NCI-H2081 (cell line): ENCODE measurements at regions not wholly inside any gene's neighbourhood (a gene's known extent, or its start where the extent isn't known, plus 50 kb on each side); places are given as distances from the start of the nearest gene placed in this dataset.
A peak's percentile ranks its signal among the peaks of the same experiment; 100 is the strongest.
"Not testable (repeated sequence)": the region's sequence is repeated elsewhere in the genome, so short reads cannot be mapped to it uniquely, and the experiment has no call there.

ENCODE experiments used
- DNase-seq, 2 experiments: peaks; one replicate each; lab custom pipeline; 2025; lab: John Stamatoyannopoulos, UW

DNA sequence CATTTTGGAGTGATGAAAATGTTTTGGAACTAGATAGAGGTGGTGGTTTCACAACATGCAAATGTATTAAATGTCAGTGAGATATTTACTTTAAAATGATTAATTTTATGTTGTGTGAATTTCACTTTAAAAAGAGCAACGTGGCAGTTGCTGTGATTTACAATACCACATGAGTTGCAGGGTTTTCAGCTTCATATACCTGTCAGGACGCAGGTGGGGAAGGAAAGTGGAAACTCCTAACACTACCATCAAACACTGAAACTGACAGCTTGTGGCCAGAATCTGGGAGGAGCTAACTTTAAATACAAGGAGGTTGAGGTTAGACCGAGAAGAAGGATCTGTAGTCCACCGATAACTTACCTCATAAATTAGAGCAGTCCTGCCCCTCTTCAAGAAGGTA, 168.9 kb upstream of the TMEM72 start:
- DNase-seq: no peak

DNA sequence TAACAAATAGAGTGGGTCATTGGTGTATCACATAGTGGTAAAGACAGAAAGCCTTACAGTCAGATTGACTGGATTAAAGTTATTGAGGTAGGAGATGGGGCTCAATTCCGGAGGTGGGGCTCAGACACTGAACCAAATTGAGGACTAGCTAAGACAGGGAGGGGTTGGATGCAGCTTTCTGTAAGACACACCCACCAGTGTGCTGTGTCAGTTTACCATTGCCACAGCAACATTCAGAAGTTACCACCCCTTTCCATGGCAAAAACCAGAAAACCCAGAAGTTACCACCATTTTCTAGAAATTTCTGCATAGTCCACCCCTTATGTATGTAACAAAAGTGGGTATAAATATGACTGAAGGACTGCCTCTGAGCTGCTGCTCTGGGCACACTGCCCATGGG, 167.6 kb upstream of the TMEM72 start:
- DNase-seq: no peak

DNA sequence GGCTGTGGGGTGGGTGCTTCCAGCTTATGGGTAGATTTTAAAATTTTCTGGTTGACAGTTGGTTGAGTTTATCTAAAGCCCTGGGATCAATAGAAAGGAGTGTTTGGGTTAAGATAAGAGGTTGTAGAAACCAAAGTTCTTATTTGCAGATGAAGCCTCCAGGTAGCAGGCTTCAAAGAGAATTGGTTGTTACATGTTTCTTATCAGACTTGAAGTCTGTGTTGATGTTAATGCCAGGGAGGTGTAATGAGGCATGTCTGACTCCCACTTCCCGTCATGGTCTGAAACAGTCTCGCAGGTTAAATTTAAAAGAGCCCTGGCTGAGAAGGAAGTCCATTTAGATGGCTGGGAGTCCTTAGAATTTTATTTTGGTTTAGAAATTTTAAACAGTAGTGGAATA, 165.2 kb upstream of the TMEM72 start:
- DNase-seq: no peak

DNA sequence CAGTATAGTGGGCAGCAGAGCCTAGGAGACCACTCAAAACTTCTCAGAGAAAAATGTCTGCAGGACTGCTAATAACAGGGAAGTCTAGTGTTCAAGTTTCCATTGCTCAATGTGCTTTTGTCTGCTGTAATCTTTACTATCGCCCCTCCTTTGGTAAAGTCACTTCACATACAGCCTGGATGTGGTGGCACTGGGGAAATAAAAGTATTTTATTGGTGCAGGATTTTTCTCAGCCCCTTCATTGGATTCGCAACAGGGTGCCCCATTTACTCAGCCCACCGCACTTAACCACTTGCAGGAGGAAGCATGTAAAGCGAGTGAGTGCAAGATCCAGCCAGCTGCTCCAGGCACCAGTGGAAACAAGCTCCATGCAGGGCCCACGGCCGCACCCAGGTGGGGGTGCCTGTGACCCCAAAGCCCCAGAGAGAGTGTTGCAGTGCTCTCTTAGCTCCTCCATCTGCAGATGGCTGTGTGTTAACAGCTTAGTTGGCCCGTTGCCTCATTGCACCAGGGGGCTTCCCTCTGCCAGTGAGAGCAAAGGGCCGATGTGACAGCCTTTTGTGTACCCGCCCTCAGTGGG, 163.5 kb upstream of the TMEM72 start:
- DNase-seq: no peak

- no peak for DNase-seq
Observed at GRCh38 chr10:44749151-44749550, 162.0 kb upstream of the TMEM72 start.

GRCh38 chr10:44752451-44753441, 158.4 kb upstream of the TMEM72 start:
- DNase-seq: peak in 1 of 2 experiments; percentile 0

DNA sequence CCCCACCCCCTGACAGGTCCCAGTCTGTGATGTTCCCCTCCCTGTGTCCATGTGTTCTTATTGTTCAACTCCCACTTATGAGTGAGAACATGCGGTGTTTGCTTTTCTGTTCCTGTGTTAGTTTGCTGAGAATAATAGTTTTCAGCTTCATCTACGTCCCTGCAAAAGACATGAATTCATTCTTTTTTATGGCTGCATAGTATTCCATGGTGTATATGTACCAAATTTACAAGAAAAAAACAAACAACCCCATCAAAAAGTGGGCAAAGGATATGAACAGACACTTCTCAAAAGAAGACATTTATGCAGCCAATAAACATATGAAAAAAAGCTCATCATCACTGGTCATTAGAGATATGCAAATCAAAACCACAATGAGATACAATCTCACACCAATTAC, 156.8 kb upstream of the TMEM72 start:
- DNase-seq: not testable (repeated sequence)

- DNase-seq: no peak
Observed at GRCh38 chr10:44755481-44755880, 155.7 kb upstream of the TMEM72 start.

GRCh38 chr10:44756216-44756615, 154.9 kb upstream of the TMEM72 start:
- no peak for DNase-seq

- no peak for DNase-seq
Observed at GRCh38 chr10:44757551-44758205, 153.5 kb upstream of the TMEM72 start.

DNA sequence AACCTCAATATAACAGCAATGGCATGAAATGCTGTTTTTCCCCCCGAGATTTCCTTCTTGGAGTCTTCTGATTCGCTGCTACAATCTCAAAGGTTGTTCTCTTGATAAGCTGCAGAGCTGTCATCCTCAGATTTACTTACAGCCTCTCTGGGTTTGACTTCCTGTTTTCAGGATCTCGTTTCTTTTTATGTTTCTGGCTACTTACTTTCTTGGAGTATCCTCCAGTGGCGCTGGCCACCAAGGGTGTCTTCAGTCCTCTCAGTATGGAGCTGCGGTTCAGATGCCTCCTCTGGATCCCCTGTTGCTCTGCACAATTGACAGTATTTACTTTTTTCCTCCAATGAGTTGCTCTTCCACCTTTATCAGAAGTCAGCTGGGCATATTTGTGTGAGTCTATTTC, 152.0 kb upstream of the TMEM72 start:
- no peak for DNase-seq

- no peak for DNase-seq
Observed at GRCh38 chr10:44760513-44760912, 150.6 kb upstream of the TMEM72 start.

DNA sequence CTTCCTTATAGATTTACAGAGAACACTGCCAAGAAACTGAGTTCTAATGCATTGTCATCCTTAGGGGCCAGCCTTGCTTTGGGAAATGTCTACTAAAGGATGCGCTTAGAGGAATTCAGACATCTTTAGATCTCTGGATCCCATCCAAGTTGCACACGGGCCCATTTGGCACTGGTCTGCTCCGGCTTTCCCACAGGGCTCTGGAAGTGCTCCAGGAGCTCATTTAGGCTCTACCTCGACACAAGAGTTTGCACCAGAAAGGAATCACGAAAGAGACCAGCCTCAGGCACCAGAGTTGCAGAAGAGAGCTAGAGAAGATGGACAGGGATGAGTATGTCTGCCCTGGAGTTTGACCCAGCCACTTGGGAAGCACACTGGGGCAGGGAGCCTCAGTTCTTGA, 150.1 kb upstream of the TMEM72 start:
- no peak for DNase-seq

DNA sequence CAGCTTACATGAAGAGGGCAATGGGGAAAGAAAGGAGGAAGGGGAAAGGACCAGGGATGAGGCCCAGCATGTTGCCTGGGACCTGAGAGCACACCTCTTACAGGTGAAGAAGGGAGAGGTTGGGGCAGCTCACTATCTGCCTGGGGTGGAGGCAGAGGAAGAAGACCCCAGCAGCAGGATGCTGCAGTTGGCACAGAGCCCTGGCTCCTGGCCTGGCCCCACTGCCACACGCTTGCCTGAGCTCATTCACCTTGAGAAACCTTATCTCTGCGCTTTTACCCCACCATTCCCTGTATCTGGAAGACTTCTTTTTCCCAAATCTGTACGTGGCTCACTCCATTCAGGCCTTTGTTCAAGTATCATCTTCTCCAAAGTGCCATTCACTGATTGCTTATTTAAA, 147.8 kb upstream of the TMEM72 start:
- DNase-seq: no peak

DNA sequence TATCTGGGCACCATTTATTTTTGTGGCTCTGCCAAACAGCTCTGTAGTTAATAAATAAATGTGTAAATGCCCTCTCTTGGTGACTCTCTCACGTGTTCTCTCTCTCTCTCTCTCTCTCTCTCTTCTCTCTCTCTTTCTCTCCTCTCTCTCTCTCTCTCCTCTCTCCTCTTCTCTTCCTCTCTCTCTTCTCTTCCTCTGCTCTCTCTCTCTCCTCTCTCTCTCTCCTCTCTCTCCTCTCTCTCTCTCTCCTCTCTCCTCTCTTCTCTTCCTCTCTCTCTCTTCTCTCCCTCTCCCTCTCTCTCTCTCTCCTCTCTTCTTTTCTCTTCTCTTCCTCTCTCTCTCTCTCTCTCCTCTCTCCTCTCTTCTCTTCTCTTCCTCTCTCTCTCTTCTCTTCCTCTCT, 145.8 kb upstream of the TMEM72 start:
- DNase-seq: no peak

- no peak for DNase-seq
Observed at GRCh38 chr10:44766631-44767030, 144.5 kb upstream of the TMEM72 start.

GRCh38 chr10:44769450-44769849, 141.7 kb upstream of the TMEM72 start:
- no peak for DNase-seq

- DNase-seq: no peak
Observed at GRCh38 chr10:44771233-44771995, 139.7 kb upstream of the TMEM72 start.

DNA sequence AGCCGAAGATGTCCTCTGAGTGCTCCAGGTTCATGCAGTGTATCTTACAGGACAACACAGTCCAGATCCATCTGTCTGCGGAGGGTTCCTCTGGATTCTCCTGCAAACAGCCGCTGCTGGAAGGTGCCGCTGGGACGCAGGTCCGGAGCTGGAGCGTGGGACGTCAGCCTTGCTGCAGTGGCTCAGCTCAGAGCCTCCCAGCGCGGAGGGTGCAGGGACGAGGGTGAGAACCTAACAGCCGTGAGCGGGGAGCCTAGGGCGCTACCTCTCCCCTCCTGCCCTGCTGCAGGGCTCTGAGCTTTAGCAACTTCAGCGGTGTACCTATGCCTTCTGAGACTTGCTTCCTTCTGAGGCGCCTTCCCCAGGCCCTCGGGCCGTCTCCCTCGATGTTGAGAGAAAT, 137.6 kb upstream of the TMEM72 start:
- no peak for DNase-seq

DNA sequence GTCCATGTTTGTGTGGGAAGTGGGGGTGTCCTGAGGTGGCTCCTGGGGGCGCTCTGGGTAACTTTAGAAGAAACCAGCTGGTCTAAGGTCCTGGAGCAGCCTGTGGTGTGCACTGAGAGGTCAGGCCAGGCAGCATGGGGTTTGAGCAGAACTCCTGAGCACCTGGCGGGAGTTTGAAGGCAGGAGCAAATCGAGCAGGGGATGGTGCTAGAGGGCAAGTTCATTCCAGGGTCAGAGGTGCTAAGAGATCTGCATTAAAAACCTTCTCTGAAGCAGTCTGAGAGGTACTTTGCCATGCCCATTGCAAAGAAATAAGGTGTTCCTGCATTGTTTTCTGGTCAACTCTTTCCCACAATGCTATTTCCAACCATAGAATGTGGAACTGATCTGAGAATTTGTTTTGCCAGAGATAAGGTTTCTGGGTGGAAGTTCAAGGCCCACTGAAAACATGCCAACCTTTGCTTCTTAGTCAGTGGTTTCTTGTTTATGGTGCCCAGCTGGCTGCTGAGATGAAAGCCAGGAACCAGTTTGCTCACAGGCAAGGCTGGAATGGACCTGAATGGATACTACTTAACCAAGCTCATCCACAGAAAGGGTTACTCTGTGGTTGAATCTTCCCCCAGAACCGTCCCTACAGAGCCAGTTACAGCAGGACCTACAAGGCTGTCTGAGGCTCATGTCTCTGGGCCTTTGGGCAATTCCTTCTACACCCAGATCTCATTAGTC, 136.3 kb upstream of the TMEM72 start:
- no peak for DNase-seq

DNA sequence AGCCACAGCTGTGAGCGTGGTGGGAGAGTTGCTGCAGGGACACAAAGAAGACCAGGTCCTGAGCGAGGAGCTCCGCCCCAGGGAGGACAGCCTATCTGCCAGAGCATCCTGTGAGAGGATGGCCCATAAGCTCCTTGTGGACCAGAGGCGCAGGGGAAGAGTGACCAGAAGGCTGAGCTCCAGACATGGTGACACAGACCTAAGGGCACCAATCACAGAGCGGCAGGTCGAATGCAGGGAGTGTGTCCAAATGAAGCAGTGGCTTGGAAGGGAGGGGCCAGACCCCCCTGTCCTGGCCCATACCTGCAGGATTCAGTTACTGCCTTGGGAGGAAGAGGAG, 135.8 kb upstream of the TMEM72 start:
- no peak for DNase-seq

GRCh38 chr10:44776181-44776580, 135.0 kb upstream of the TMEM72 start:
- no peak for DNase-seq
